ENCODE measurements at regions not wholly inside any gene's neighbourhood (a gene's known extent, or its start where the extent isn't known, plus 50 kb on each side); places are given as distances from the start of the nearest gene placed in this dataset.
"Not testable (repeated sequence)": the region's sequence is repeated elsewhere in the genome, so short reads cannot be mapped to it uniquely, and the experiment has no call there.

DNA sequence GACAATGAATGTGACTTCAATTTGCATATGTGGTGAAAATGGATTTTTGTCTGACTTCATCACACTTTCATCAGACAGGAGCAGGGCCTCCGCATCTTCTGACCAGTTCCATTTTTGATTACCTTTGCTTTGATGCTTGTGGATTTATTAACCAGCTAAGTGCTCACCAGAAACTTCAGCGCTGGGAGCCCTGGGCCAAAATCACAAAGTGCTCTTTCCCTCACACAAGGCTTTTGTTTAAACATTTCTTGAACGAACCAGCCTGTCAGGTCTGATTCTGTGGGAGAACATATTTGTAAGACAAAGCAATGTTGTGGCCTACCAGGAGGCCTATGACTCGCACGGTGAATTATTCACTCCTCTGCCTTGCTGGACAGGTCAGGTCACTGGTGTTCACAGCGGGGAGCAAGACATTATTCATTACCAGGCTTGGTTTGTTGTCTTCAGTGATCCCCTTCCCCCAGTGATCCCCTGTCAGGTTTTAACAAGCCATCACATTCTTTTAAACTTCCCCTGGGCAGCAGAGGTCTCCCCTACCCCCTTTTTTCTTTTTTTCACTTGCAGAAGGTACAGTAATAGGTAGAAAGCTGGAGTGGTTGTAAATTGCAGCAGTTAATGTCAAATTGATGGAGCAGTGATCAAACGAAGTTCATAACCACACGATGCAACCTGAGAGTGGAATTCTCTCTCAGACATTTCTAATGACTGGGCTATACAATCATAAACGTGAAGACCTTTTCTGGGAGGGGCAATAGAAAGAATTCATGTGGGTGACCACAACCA lies 167.5 kb upstream of the PRICKLE1 start:
- DNase-seq: no peak

DNA sequence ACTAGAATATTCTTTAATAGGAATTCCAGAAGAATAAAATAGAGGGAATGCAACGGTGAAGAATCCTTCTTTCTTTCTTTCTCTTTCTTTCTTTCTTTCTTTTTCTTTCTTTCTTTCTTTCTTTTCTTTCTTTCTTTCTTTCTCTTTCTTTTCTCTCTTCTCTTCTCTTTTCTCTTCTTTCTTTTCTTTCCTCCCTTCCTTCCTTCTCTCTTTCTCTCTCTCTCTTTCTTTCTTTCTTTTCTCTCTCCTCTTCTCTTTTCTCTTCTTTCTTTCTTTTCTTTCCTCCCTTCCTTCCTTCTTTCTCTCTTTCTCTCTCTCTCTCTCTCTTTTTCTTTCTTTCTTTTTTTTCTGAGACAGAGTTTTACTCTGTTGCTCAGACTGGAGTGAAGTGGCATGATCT lies 160.8 kb upstream of the PRICKLE1 start:
- DNase-seq: no peak

DNA sequence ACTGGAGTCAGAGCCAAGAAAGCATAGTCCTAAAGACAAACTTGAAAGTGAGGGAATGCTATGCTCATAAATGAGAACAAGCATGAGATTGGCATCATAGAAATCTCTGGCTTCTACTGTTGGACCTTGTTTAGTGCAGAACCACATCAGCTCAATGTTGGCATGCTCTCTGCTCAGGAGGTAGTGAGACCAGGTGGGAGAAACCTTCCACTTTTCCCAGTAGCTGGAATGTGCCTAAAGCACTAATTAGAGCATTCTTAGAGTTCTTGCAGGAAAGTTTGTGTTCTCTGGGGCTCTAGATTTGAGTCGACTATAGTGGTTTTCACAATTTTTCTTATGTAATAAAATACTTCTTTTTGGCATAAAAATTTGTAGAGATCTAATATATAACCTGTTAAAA lies 159.7 kb upstream of the PRICKLE1 start:
- DNase-seq: no peak

DNA sequence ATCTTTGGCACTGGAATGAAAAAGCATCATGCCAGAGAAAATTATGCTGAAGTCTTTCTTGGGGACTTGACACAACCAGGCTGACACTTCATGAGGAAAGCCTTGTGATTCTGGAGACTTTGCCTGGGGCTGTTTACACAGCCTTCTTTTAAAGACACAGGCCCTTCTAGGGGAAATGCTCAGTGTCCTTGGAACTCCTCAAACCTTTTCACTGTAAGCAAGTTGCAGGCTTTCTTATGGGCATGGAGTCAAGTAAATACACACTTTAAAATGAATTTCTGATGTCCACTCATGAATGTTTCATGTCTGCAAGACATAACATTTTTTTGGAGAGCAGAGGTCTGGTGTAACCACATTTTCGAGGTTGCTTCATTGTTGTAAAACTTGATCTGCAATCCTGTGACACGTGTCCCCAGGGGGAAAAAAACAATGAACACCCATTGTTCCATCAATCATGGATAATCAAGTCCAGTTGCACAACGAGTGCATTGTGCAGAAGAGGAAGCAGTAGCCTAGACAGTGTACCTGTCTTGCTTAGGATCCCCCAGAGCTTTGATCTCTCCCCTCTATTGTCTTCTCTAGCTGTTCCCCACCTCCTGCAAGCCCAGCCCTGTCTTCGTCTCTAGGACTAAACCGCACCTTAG lies 155.1 kb upstream of the PRICKLE1 start:
- no peak for DNase-seq

DNA sequence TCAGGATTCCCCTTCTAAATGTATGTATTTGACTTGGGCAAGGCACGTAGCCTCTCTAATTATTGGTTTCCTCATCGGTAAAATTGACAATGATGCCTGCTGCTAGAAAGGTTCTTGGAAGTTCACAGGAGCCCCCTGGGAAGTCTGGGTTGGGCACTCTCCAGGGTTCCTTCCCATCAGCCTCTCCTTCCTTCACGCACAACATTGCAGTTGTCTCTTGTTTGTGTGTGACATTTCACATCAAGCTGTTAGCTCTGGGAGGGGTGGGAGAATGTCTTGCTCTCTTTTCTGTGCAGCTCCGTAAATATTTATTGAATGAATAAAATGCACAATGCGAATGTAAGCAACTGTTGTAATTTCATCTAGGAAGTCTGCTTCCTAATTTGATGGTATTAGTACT lies 153.2 kb upstream of the PRICKLE1 start:
- no peak for DNase-seq

DNA sequence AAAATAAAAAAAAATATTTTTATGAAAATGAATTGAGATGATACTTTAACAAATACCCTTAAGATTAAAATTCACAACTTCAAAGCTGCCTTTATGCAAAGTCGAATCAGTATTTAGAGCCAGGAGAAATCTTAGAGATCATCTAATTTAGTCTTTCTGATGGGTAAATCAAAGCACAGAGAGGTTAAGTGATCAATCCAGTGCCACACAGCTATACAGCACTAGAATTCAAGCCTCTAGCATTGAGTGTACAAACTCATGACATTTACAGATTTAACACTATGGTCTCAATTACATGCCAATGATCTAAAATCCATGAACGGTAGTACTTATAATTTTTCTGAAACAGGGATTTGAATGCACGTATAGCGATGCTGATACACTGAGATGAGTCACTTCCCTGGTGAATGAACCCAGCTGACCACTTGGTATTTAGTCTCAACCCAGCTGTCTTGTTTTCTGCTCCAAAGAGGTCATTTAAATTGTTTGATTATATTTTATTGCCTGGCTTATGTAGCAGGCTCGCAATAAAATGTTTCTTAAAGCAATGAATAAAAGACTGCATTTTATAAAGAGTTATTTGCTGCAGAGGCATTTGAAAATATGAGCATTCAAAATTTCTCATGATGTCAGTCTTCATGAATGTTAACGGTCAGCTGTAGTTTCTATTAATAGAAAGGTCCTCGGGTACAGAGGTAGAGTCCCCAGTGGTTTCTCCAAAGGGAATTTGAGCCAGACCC lies 152.4 kb upstream of the PRICKLE1 start:
- no peak for DNase-seq

DNA sequence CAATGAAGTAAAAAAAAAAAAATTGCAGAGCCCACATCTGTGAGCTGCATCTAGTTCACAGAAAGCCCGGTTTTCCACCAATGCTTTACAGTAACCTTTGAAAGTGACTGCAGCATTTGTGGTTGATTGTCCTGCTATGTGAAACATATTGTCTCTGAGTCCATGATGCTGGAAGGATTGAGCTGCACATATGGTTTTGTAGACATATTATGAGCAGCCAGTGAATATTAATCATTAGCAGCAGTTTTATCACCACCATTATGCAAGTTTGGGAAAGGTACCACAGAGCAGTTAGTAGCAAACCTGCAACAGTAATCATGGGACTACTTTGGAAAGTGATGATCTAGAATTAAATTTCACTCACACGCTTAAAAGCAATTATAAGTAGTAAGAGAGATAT lies 151.5 kb upstream of the PRICKLE1 start:
- DNase-seq: no peak

DNA sequence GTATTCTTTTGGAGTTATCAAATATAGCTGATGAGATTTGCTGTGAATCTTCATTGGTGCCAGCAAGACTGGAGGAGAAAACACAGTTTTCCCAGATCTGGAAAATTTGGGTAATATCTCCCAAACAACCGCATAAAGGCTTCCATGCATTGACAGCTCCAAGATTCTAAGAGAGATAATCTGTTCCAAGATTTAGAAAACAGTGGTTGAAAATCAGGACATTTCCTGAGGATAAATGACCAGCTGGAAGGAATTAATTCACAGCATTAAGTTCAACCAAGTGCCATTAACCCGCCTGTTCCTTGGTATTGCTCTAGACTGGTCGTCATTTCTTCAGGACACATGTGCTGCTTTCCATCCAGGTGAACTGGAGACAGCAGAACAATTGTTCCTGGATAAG lies 147.9 kb upstream of the PRICKLE1 start:
- no peak for DNase-seq

DNA sequence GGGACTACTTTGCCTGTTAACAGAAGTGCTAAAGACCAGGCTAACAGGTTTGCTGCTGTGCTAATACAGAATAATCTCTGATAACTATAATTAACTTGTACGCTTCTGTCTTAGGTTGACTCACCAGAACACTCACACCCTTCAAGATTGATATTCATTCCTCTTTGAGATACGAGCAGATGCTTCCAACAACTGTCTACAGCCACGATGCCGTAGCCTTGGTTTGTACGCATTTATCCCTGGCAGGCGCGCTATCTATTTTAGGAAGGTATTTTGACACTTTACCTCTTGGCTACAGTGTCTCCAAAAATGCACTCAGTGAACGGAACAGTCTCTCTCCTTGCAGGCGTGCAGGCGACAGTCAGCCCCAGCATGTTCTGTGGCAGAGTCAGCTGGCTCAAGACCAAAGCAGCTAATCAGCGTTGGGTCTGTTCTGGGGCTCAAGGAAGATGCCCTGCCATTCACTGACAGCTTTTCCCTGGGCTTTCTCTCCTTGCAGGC lies 146.4 kb upstream of the PRICKLE1 start:
- no peak for DNase-seq

DNA sequence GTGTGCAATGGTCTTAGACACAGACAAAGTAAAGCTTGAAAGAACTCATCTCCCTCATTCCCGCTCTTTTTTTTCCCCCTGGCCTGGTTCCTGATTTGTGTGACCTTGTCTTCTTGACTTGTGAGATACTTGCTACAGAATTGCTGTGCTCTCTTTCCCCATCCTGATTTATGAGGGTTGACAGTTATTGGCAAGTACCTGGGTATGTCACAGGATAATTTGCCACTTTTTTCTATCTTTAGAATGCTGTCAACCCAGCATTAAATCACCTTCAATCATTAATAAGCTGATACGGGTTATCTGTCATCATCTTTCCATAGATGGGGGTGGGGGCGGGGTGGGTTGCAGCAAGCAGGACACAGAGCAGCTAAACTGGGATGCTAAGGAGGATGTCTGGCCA lies 144.4 kb upstream of the PRICKLE1 start:
- no peak for DNase-seq

DNA sequence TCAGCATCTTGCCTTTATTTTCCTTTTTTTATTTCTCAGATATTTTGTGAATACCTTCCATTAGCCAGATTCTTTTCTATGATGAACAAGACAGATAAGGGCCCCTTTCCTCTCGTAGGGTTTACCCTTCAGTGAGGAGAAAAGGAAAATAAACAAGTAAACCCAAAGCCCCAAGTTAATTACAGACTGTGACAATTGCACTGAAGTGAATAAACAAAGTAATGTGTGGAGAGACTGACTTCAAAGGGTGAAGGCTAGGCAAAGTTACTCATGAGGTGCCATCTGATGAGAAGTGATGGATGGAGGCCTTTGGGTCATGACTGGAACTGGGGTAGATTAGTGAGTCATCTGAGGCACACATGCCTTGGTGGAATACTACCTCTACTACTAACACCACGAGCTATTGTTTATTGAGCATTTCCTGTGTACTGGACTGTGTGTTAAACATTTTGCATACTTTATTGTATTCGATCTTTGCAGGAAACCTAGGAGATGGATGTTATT lies 143.4 kb upstream of the PRICKLE1 start:
- DNase-seq: no peak

DNA sequence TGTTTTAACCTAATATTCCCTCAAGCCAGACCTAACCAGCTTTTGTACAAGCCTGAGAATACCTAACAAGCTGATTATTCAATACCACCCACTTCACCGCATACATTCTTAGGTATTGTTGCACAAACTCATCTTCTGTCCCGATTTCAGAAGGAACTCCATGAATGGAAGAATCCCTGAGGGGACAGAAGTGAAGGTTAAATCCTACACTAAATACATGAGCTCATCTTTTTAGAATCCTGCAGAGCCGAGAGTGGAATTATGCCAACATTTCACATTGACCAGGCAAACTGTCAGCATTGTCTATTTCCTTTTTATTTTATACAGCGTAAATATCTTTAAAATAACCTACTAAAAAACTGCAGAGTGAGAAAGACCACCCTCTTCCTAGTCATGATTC lies 140.7 kb upstream of the PRICKLE1 start:
- no peak for DNase-seq

DNA sequence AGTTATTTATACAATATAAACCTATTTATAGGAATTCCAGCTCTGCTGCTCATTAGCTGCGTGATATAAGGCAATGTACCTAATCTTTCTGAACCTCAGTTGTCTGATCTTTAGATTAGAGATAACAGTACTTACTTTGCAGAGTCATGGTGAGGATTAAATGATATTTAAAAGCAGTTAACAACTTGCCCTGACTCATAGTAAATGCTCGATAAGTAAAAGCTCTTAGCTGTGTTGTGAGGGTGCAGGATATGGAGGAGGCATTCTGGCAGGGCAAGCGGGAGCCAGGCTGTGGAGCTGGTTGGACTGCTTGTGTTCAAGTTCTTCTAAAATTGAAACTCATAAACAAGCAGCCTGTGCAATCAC lies 140.0 kb upstream of the PRICKLE1 start:
- DNase-seq: no peak

DNA sequence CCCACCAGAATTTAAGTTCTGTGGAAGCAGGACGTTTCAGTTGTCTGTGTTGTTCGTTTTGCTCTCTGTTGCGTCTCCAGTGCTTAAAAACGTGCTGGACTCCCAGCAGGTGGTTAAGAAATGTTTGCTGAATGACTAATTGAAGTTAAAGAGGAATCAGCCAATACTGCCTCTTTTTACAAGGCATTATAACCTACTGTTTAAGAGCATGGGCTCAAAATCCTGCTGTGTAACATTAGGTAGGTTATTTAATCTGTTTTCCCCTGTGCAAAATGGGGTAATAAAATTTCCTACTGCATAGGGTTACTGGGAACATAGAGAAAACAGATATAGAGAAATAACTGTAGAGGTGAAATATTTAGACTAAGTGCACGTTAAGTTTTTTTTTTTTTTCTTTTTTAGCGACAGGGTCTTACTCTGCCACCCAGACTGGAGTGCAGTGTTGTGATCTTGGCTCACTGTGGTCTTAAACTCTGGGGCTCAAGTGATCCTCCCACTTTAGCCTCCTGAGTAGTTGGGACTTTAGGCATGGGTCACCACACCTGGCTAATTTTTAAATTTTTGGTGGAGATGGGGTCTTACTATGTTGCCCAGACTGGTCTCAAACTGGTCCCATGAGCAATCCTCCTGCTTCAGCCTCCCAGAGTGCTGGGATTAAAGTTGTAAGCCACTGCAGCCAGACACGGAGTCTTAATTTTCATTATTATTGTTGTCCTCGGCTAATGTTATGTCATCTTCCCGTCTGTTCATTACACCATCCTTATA lies 139.4 kb upstream of the PRICKLE1 start:
- no peak for DNase-seq

DNA sequence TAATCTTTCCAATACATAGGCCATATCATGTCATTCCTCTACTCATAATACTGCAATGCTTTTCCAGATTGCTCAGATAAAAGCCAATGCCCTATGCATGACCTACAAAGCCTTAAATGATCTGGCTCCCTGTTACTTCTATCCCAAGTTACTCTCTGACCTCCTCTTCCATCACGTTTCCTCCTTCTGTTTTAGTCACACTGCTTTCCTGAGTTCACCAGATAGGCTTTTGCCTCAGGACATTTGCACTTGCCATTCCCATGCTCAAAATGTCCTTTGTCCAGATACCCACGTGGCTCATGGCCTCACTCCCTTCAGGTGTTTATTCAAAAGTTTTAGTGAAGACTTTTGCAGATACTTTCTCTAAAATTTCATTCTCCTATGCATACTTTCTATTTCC lies 138.7 kb upstream of the PRICKLE1 start:
- DNase-seq: no peak

DNA sequence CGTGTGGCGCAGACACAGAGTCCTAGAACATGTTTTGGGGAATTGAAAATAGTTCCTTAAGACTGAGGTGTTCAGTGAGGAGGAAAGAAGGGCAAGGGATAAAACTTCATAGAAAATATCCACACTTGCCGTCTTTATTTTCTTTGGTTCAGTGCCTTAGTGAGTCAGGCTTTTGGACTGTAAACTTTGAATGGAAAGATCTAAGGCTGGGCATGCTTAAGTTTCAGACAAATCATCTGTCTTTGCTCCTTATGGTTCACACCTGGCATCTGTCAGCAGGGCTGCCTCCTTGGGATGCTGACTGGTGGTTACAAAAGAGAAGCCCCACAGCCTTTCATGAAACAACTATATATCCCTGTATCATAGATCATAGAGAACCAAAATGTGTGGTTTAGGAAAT lies 136.3 kb upstream of the PRICKLE1 start:
- no peak for DNase-seq

DNA sequence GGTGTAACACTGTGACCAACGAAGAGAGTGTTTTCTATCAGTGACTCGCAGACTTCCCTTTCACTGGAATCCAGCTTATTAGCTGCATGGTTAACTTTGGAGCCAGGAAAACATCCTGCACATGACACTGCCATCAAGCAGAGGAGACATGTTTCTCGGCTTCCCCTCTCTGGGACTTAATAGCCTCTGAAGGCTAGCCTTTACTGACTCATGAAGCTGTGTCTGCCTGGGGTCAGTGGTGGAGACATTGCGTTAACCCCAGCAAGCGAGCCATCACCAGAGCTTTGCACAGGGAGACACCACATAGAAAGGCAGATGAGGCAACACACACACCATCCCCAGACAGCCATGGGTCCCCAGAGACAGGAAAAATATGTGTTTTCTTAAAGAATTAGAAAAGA lies 126.9 kb upstream of the PRICKLE1 start:
- no peak for DNase-seq

DNA sequence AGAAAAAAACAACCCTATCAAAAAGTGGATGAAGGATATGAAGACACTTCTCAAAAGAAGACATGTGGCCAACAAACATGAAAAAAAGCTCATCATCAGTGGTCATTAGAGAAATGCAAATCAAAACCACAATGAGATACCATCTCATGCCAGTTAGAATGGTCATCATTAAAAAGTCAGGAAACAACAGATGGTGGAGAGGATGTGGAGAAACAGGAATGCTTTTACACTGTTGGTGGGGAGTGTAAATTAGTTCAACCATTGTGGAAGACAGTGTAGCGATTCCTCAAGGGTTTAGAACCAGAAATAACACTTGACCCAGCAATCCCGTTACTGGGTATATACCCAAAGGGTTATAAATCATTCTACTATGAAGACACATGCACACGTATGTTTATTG lies 124.0 kb upstream of the PRICKLE1 start:
- DNase-seq: not testable (repeated sequence)

DNA sequence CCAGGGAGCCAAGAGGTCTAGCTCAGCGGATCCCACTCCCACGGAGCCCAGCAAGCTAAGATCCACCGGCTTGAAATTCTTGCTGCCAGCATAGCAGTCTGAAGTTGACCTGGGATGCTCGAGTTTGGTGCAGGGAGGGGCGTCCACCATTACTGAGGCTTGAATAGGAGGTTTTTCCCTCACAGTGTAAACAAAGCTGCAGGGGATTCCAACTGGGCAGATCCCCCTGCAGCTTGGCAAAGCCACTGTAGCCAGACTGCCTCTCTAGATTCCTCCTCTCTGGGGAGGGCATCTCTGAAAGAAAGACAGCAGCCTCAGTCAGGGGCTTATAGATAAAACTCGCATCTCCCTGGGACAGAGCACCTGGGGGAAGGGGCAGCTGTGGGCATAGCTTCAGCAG lies 118.8 kb upstream of the PRICKLE1 start:
- not testable (repeated sequence) for DNase-seq

DNA sequence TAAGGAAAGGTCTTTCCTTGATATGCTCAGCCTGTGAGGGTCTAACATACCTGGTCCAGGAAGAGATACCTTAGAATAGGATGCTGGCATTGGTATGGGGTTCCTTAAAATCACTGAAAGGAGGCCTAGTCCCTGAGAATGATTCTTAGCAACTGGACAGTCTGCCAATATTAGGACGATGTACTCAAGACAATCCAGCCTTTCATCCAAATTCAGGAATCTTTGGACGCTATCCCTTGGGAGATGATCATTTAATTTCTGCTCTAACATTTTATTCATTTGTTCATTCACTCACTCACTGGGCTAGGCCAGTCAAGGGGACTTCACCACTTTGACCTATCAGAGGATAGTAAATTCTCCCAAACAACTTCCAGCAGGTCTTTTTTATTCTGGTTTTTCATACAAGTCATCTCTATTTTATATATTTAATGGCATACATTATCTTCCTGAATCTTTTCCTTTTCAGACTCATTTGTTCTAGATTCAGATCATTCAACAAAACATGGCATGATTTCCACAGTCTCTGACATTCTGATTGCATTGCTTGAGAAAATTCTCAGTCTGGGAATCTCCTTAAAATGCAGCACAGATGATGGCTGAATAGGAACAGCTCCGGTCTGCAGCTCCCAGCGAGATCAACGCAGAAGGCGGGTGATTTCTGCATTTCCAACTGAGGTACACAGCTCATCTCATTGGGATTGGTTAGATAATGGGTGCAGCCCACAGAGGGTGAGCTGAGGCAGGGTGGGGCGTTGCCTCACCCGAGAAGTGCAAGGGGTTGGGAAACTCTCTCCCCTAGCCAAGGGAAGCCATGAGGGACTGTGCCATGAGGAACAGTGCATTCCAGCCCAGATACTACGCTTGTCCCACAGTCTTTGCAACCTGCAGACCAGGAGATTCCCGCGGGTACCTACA lies 118.0 kb upstream of the PRICKLE1 start:
- no peak for DNase-seq

DNA sequence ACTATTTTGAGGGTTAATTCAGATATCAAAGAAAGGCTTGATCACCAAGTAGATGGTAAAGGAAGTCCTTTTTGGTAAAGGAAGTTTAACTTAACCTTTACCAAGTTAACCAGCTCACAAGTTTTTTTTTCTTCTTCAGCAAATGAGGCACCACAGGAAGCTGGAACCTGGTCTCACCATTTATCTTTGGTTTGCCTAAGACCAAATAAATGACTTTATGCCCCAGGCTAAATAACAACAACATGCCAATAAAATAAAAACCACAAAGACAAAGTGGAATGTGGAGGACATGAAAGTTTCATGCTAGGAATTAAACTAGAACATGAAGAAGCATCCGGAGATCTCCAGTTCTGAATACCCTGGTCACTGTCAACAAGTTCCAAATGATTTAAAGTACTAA lies 116.8 kb upstream of the PRICKLE1 start:
- no peak for DNase-seq

DNA sequence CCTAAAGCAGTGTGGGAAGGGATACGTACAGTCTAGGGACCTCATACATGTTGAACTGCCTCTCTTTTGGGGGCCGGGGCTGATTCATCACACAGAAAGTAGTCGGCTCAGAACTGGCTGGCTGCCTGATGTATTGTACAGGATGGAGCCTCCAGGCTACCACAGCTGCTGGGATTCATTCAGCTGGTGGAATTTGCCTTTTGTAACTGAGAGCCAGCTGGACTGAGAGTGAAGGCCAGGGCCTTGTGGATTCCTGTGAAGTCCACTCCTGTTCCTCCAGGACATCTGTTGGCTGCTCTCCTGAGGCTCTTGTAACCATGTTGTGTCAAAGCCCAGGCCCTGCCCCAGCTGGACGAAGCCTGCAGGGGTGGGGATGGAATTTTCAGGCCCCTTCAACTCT lies 116.3 kb upstream of the PRICKLE1 start:
- no peak for DNase-seq
